ENCODE measurements at regions not wholly inside any gene's neighbourhood (a gene's known extent, or its start where the extent isn't known, plus 50 kb on each side); places are given as distances from the start of the nearest gene placed in this dataset.

GRCh38 chr4:182000077-182000476 lies 243.1 kb upstream of the TENM3 start:
- no peak overlapping the region for H3K9ac ChIP-seq
- no peak overlapping the region for H3K4me3 ChIP-seq (IDR thresholded peaks at IDR 0.05; ENCODE audit: insufficient read depth, low read depth, low read length)
- no peak for TF ChIP-seq CTCF (conservative IDR thresholded peaks at IDR 0.05; ENCODE audit: low read depth, low read length)
- no peak overlapping the region for H3K4me2 ChIP-seq
- no peak overlapping the region for H2AFZ ChIP-seq (ENCODE audit: low read depth)
- H3K27ac ChIP-seq: no peak overlapping the region
- no peaks in the 10 kb centered on the region for H3K79me2 ChIP-seq (ENCODE audit: insufficient read depth, low read depth)
- no peaks in the 10 kb centered on the region for H4K20me1 ChIP-seq (ENCODE audit: insufficient read depth)
- H3K27me3 ChIP-seq (ENCODE audit: insufficient read depth, low read depth): no peaks in the 10 kb centered on the region
- H3K4me1 ChIP-seq (ENCODE audit: low read depth, poor library complexity, severe bottlenecking): no peaks in the 10 kb centered on the region
- no peaks in the 10 kb centered on the region for H3K36me3 ChIP-seq (ENCODE audit: insufficient read depth)

GRCh38 chr4:182010876-182011275 lies 232.3 kb upstream of the TENM3 start:
- Histone ChIP-seq H3K9ac (no peak overlapping the region), H3K27me3 (ENCODE audit: insufficient read depth, low read depth) (no peaks in the 10 kb centered on the region), H4K20me1 (ENCODE audit: insufficient read depth) (no peaks in the 10 kb centered on the region), H3K4me3 (IDR thresholded peaks at IDR 0.05; ENCODE audit: insufficient read depth, low read depth, low read length) (no peak overlapping the region), H3K27ac (no peak overlapping the region), H3K4me2 (no peak overlapping the region), H3K36me3 (ENCODE audit: insufficient read depth) (no peaks in the 10 kb centered on the region), H3K4me1 (ENCODE audit: low read depth, poor library complexity, severe bottlenecking) (no peaks in the 10 kb centered on the region), H2AFZ (ENCODE audit: low read depth) (no peak overlapping the region), H3K79me2 (ENCODE audit: insufficient read depth, low read depth) (no peaks in the 10 kb centered on the region)
- no peak for TF ChIP-seq CTCF (conservative IDR thresholded peaks at IDR 0.05; ENCODE audit: low read depth, low read length)

GRCh38 chr4:182014164-182014563 lies 229.0 kb upstream of the TENM3 start:
- Histone ChIP-seq H3K4me2 (no peak overlapping the region), H3K4me1 (ENCODE audit: low read depth, poor library complexity, severe bottlenecking) (peaks cover 25% of the 10 kb centered on the region), H3K36me3 (ENCODE audit: insufficient read depth) (no peaks in the 10 kb centered on the region), H2AFZ (ENCODE audit: low read depth) (no peak overlapping the region), H3K9ac (no peak overlapping the region), H3K4me3 (IDR thresholded peaks at IDR 0.05; ENCODE audit: insufficient read depth, low read depth, low read length) (no peak overlapping the region), H3K79me2 (ENCODE audit: insufficient read depth, low read depth) (no peaks in the 10 kb centered on the region), H3K27me3 (ENCODE audit: insufficient read depth, low read depth) (no peaks in the 10 kb centered on the region), H4K20me1 (ENCODE audit: insufficient read depth) (no peaks in the 10 kb centered on the region), H3K27ac (no peak overlapping the region)
- TF ChIP-seq CTCF (conservative IDR thresholded peaks at IDR 0.05; ENCODE audit: low read depth, low read length): no peak

- no peaks in the 10 kb centered on the region for H4K20me1 ChIP-seq (ENCODE audit: insufficient read depth)
- TF ChIP-seq CTCF (conservative IDR thresholded peaks at IDR 0.05; ENCODE audit: low read depth, low read length): no peak
- no peaks in the 10 kb centered on the region for H3K27me3 ChIP-seq (ENCODE audit: insufficient read depth, low read depth)
- H3K36me3 ChIP-seq (ENCODE audit: insufficient read depth): no peaks in the 10 kb centered on the region
- H2AFZ ChIP-seq (ENCODE audit: low read depth): no peak overlapping the region
- H3K4me1 ChIP-seq (ENCODE audit: low read depth, poor library complexity, severe bottlenecking): peaks cover 33% of the 10 kb centered on the region
- H3K79me2 ChIP-seq (ENCODE audit: insufficient read depth, low read depth): no peaks in the 10 kb centered on the region
- no peak overlapping the region for H3K27ac ChIP-seq
- no peak overlapping the region for H3K4me3 ChIP-seq (IDR thresholded peaks at IDR 0.05; ENCODE audit: insufficient read depth, low read depth, low read length)
- H3K4me2 ChIP-seq: no peak overlapping the region
- H3K9ac ChIP-seq: no peak overlapping the region
Measured at GRCh38 chr4:182015014-182015413, 228.2 kb upstream of the TENM3 start.

- no peak for TF ChIP-seq CTCF (conservative IDR thresholded peaks at IDR 0.05; ENCODE audit: low read depth, low read length)
- no peaks in the 10 kb centered on the region for H3K36me3 ChIP-seq (ENCODE audit: insufficient read depth)
- no peaks in the 10 kb centered on the region for H3K79me2 ChIP-seq (ENCODE audit: insufficient read depth, low read depth)
- H3K4me2 ChIP-seq: no peak overlapping the region
- no peaks in the 10 kb centered on the region for H4K20me1 ChIP-seq (ENCODE audit: insufficient read depth)
- no peak overlapping the region for H3K27ac ChIP-seq
- no peak overlapping the region for H3K4me3 ChIP-seq (IDR thresholded peaks at IDR 0.05; ENCODE audit: insufficient read depth, low read depth, low read length)
- H3K9ac ChIP-seq: no peak overlapping the region
- H3K27me3 ChIP-seq (ENCODE audit: insufficient read depth, low read depth): no peaks in the 10 kb centered on the region
- peaks cover 40% of the 10 kb centered on the region for H3K4me1 ChIP-seq (ENCODE audit: low read depth, poor library complexity, severe bottlenecking)
- no peak overlapping the region for H2AFZ ChIP-seq (ENCODE audit: low read depth)
Measured at GRCh38 chr4:182015893-182016292, 227.3 kb upstream of the TENM3 start.

All from KMS-11 (cell line).